Smooth muscle cell of the brain vasculature (primary cell): ENCODE measurements at regions not wholly inside any gene's neighbourhood (a gene's known extent, or its start where the extent isn't known, plus 50 kb on each side); places are given as distances from the start of the nearest gene placed in this dataset.

ENCODE experiments used
- DNase-seq: peaks from one replicate; pipeline ENCODE4 v3.0.0-alpha.2; 2012; ENCODE audit warnings: low read depth, low spot score

GRCh38 chr1:55692726-55693125, 477.6 kb upstream of the USP24 start:
- DNase-seq: no peak

GRCh38 chr1:55690366-55690765, 475.2 kb upstream of the USP24 start:
- DNase-seq: no peak

GRCh38 chr1:55689800-55690199, 474.6 kb upstream of the USP24 start:
- DNase-seq: no peak

- no peak for DNase-seq
Observed at GRCh38 chr1:55685560-55685959, 470.4 kb upstream of the USP24 start.

GRCh38 chr1:55684131-55684650, 469.0 kb upstream of the USP24 start:
- DNase-seq: no peak

- DNase-seq: no peak
Observed at GRCh38 chr1:55682198-55682597, 467.0 kb upstream of the USP24 start.

- no peak for DNase-seq
Observed at GRCh38 chr1:55679971-55680370, 464.8 kb upstream of the USP24 start.

- DNase-seq: no peak
Observed at GRCh38 chr1:55673416-55673815, 458.3 kb upstream of the USP24 start.

GRCh38 chr1:55670331-55671082, 455.3 kb upstream of the USP24 start:
- peak; percentile 4 for DNase-seq

- DNase-seq: no peak
Observed at GRCh38 chr1:55669293-55669692, 454.1 kb upstream of the USP24 start.

- DNase-seq: no peak
Observed at GRCh38 chr1:55662875-55663274, 447.7 kb upstream of the USP24 start.

GRCh38 chr1:55658917-55659316, 443.8 kb upstream of the USP24 start:
- no peak for DNase-seq

- no peak for DNase-seq
Observed at GRCh38 chr1:55654750-55655149, 439.6 kb upstream of the USP24 start.

- no peak for DNase-seq
Observed at GRCh38 chr1:55654171-55654570, 439.0 kb upstream of the USP24 start.

GRCh38 chr1:55650444-55650843, 435.3 kb upstream of the USP24 start:
- no peak for DNase-seq

GRCh38 chr1:55646181-55646580, 431.0 kb upstream of the USP24 start:
- DNase-seq: no peak

- no peak for DNase-seq
Observed at GRCh38 chr1:55645270-55645669, 430.1 kb upstream of the USP24 start.

- DNase-seq: no peak
Observed at GRCh38 chr1:55641947-55642346, 426.8 kb upstream of the USP24 start.

- DNase-seq: peak; percentile 23
Observed at GRCh38 chr1:55640708-55641473, 425.7 kb upstream of the USP24 start.

- no peak for DNase-seq
Observed at GRCh38 chr1:55639526-55639925, 424.4 kb upstream of the USP24 start.

- no peak for DNase-seq
Observed at GRCh38 chr1:55639051-55639450, 423.9 kb upstream of the USP24 start.

GRCh38 chr1:55636696-55637095, 421.5 kb upstream of the USP24 start:
- DNase-seq: no peak

GRCh38 chr1:55635856-55636255, 420.7 kb upstream of the USP24 start:
- peak; percentile 15 for DNase-seq
